DND-41 (cell line): ENCODE measurements at regions not wholly inside any gene's neighbourhood (a gene's known extent, or its start where the extent isn't known, plus 50 kb on each side); places are given as distances from the start of the nearest gene placed in this dataset.

Experiments used
- ATAC-seq: fragments of 200-7000 bp; cut with Tn5 transposase; 3 replicates; pipeline ENCODE4 v1.9.1; 2021; ENCODE audit warnings: low read depth; ENCODE audit not compliant: insufficient read depth
- DNase-seq: peaks from one replicate; pipeline ENCODE4 v3.0.0-alpha.2; 2020
- H2AFZ ChIP-seq: 2 replicates; pipeline ENCODE4 v1.6.0; 2012; ENCODE audit warnings: low read depth, low read length
- H3K27ac ChIP-seq: 2 replicates; pipeline ENCODE4 v1.5.1; 2012; ENCODE audit warnings: low read length, inconsistent platforms
- H3K27me3 ChIP-seq: fragments of 200-600 bp; sonication (generic); 2 replicates; pipeline ENCODE4 v1.6.0; 2012; ENCODE audit warnings: low read length, mild to moderate bottlenecking, inconsistent platforms; ENCODE audit not compliant: insufficient read depth, poor library complexity
- H3K36me3 ChIP-seq: 2 replicates; pipeline ENCODE4 v1.5.1; 2012; ENCODE audit warnings: low read length, inconsistent platforms; ENCODE audit not compliant: insufficient read depth
- H3K4me1 ChIP-seq: 2 replicates; pipeline ENCODE4 v1.5.1; 2012; ENCODE audit warnings: mild to moderate bottlenecking, low read length; ENCODE audit not compliant: insufficient read depth
- H3K4me2 ChIP-seq: 2 replicates; pipeline ENCODE4 v1.6.0; 2012; ENCODE audit warnings: mild to moderate bottlenecking, moderate library complexity, low read length, inconsistent platforms; ENCODE audit not compliant: insufficient read depth
- H3K4me3 ChIP-seq, 2 experiments: fragments of 200-600 bp in 1 of 2; shearing (Covaris generic) in 1 of 2; 2 replicates each; pipeline ENCODE4 v1.5.1; 2012 to 2016; ENCODE audit warnings: inconsistent platforms in 2 of 2, low read length in 2 of 2, mild to moderate bottlenecking in 2 of 2, low read depth in 1 of 2, moderate library complexity in 1 of 2
- H3K79me2 ChIP-seq: 2 replicates; pipeline ENCODE4 v1.6.0; 2012; ENCODE audit warnings: low read length, inconsistent platforms; ENCODE audit not compliant: insufficient read depth
- H3K9ac ChIP-seq: 2 replicates; pipeline ENCODE4 v1.6.0; 2012; ENCODE audit warnings: low read depth, mild to moderate bottlenecking, inconsistent platforms, low read length, moderate library complexity
- H3K9me3 ChIP-seq: 2 replicates; pipeline ENCODE4 v1.5.1; 2012; ENCODE audit warnings: low read length, moderate library complexity, mild to moderate bottlenecking, inconsistent platforms; ENCODE audit not compliant: insufficient read depth, severe bottlenecking
- H4K20me1 ChIP-seq: 2 replicates; pipeline ENCODE4 v1.6.0; 2012; ENCODE audit warnings: low read length; ENCODE audit not compliant: insufficient read depth
- EZH2 ChIP-seq: IDR thresholded peaks from 3 replicates; pipeline ENCODE4 v1.6.1; 2012; ENCODE audit warnings: borderline replicate concordance, low read depth, mild to moderate bottlenecking, moderate library complexity, low read length, inconsistent platforms; ENCODE audit not compliant: severe bottlenecking
- TF ChIP-seq, protein P1 (sequence below): IDR thresholded peaks from 2 replicates; pipeline ENCODE4 v1.5.1; 2012; ENCODE audit warnings: borderline replicate concordance, low read length, moderate library complexity, mild to moderate bottlenecking; ENCODE audit not compliant: poor library complexity, severe bottlenecking; ENCODE audit errors: extremely low read depth

DNA sequence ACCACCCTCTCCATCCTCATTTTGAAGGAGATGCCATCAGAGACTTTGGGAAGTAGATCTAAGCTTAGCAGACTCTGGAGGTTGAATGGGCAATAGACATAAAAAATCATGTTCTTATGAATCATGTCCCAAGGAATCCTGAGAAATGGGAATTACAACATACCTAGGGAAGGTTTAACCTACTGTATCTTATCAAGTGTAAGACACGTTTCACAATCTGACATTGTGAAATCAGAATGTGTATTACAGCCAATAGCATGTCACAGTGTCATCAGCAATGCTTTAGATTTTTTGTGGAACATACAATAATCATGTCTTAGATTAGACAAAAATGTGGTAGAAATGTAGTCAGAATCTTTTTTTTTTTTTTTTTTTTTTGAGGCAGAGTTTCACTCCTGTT lies 332.4 kb upstream of the TLE3 start:
- Histone ChIP-seq H3K4me1 (peaks cover 54% of the 10 kb centered on the region), H3K4me3 (no peak overlapping the region), H3K4me2 (no peak overlapping the region), H3K9ac (no peak overlapping the region), H2AFZ (no peak overlapping the region), H3K27ac (no peak overlapping the region), H3K36me3 (no peaks in the 10 kb centered on the region), H4K20me1 (no peaks in the 10 kb centered on the region), H3K79me2 (no peaks in the 10 kb centered on the region), H3K9me3 (no peaks in the 10 kb centered on the region), H3K27me3 (no peaks in the 10 kb centered on the region)
- no peak for DNase-seq
- ATAC-seq = no peak
- TF ChIP-seq EZH2 = no peak
- TF ChIP-seq, protein P1, sequence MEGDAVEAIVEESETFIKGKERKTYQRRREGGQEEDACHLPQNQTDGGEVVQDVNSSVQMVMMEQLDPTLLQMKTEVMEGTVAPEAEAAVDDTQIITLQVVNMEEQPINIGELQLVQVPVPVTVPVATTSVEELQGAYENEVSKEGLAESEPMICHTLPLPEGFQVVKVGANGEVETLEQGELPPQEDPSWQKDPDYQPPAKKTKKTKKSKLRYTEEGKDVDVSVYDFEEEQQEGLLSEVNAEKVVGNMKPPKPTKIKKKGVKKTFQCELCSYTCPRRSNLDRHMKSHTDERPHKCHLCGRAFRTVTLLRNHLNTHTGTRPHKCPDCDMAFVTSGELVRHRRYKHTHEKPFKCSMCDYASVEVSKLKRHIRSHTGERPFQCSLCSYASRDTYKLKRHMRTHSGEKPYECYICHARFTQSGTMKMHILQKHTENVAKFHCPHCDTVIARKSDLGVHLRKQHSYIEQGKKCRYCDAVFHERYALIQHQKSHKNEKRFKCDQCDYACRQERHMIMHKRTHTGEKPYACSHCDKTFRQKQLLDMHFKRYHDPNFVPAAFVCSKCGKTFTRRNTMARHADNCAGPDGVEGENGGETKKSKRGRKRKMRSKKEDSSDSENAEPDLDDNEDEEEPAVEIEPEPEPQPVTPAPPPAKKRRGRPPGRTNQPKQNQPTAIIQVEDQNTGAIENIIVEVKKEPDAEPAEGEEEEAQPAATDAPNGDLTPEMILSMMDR = no peak

DNA sequence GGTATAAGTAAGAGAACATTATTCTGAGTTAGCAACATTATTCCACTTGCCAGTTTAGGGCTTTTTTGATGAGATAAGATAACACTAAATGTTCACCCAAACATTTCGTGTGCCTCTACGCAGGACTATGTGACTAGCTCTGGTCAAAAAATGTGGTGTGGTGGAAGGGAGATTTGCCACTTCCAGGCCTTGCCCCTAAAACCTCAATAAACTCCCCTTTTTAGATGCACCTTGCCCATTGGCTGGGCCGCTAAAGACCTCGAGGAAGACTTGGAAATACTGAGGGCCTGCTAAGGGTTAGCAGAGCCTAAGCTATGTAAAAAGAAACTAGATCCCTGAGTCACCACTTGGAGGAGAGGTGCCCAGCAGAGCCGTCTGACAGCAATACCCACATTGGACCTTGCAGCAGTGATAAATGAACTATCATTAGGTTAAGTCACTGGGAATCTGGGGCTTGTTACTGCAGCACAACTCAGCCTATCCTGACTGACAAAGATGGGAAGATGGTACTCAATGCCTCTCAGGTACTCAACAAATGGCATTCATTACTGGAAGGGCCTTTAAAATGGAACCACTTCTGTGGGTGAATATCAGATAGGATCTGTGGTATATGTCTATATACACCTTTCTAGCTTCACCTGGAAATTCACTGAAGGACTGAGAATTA lies 331.5 kb upstream of the TLE3 start:
- Histone ChIP-seq H3K79me2 (no peaks in the 10 kb centered on the region), H3K4me2 (no peak overlapping the region), H2AFZ (no peak overlapping the region), H3K27ac (no peak overlapping the region), H3K36me3 (no peaks in the 10 kb centered on the region), H3K4me3 (no peak overlapping the region), H3K4me1 (peaks cover 54% of the 10 kb centered on the region), H3K9me3 (peaks cover 5% of the 10 kb centered on the region), H4K20me1 (no peaks in the 10 kb centered on the region), H3K9ac (no peak overlapping the region), H3K27me3 (no peaks in the 10 kb centered on the region)
- DNase-seq (no peak), ATAC-seq (no peak)
- no peak for TF ChIP-seq EZH2

DNA sequence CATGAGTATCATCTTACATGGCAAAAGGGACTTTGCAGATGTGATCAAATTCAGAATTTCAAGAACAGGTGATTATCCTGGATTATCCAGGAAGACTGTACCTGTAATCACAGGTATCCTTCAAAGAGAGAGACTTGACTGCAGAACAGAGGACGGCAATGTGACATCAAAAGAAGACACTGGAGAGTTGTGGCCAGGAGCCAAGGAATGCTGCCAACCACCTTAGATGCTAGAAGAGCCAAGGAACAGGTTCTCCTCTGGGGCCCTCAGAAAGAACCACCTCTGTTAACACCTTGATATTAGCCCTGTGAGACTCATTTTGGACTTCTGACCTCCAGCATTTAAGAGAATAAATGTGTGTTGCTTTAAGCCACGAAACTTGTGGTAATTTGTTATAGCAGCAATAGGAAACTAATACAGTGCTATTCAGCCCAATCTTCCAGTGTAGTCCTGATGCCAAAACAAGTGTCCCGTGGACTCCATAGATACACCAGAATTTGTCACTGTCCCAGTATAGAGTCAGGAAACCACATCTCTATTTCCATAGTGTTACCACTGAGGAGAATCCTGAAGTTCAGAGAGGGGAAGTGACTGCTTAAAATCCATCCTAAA lies 330.6 kb upstream of the TLE3 start:
- no peak for TF ChIP-seq EZH2
- TF ChIP-seq, protein P1 = no peak
- Histone ChIP-seq H3K27ac (no peak overlapping the region), H2AFZ (no peak overlapping the region), H3K4me3 (no peak overlapping the region), H3K4me2 (no peak overlapping the region), H4K20me1 (no peaks in the 10 kb centered on the region), H3K79me2 (no peaks in the 10 kb centered on the region), H3K4me1 (peaks cover 59% of the 10 kb centered on the region), H3K9ac (no peak overlapping the region), H3K27me3 (no peaks in the 10 kb centered on the region), H3K36me3 (no peaks in the 10 kb centered on the region; the same call in 1 of the 2 replicates), H3K9me3 (peaks cover 14% of the 10 kb centered on the region)
- no peak for ATAC-seq
- DNase-seq = no peak

DNA sequence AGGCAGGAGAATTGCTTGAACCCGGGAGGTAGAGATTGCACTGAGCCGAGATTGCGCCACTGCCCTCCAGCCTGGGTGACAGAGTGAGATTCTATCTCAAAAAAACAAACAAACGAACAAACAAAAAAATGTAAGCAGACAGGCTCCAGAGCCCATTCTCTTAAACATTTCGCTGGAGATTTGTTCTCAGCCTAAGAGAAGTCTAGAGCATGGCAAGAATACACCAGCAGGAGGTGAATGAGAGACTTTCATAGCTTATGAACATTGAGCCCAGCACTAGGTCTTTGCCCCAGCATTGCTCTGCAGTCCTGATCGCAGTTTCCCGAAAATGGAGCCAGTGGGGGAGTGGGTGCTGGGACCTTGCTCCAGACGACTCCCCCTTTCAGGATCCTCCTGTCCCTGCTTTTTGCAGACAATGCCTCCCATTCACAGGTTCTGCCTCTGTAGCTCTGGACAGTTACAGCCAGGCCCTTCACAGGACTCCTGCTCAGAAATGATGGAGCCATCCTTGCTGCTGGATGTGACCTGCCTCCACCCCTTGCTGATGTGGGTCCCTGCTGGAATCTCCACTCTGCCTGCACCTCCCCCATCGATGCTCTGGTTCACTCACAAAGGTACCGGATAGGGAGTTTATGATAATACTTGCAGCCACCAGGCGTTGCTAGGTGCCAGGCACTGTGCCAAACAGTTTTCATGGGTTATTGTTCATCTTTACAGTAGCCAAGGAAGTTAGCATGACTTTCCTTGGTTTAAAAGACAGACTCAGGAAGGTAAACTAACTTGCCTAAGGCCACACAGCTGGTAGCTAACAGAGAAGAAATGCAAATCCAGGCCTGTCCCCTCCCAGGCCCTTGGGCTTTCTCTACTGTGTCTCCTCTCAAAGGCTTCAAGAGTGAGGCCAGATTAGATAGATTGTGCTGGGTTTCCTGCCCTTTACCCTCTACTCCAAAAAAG lies 329.7 kb upstream of the TLE3 start:
- Histone ChIP-seq H3K27me3 (no peaks in the 10 kb centered on the region), H3K27ac (peak overlapping the region; percentile 14; the same call in 1 of the 2 replicates), H3K9ac (no peak overlapping the region), H3K4me1 (peaks cover 59% of the 10 kb centered on the region), H3K9me3 (peaks cover 22% of the 10 kb centered on the region), H3K36me3 (no peaks in the 10 kb centered on the region; the same call in 1 of the 2 replicates), H3K4me3 (no peak overlapping the region), H2AFZ (no peak overlapping the region), H3K79me2 (no peaks in the 10 kb centered on the region), H4K20me1 (no peaks in the 10 kb centered on the region), H3K4me2 (no peak overlapping the region)
- no peak for TF ChIP-seq EZH2
- TF ChIP-seq, protein P1 = peak; percentile 5
- DNase-seq (no peak), ATAC-seq (no peak)
